ENCODE measurements at regions not wholly inside any gene's neighbourhood (a gene's known extent, or its start where the extent isn't known, plus 50 kb on each side); places are given as distances from the start of the nearest gene placed in this dataset.

DNA sequence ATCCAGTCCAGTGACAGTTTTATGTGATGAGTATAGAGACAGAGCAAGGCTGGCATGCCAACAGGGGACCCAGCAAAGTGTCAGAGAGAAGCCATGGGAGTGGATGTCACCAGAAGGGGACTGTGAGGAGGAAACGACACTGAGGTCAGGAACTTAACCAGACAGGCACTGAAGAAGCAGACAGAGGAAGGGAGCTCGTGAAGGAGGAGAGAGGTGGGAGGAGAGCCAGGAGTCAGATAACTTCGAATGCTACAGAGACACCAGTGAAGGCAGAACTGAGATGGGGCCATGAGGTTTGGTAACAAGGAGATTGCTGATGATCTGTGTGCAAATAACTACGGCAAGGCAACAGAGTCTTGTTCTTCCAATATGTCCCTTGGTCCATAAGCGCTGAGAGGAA lies 211.1 kb upstream of the FOXA2 start:
- Histone ChIP-seq H2AFZ (ENCODE audit: low read length) (peak overlapping the region; percentile 22), H3K79me2 (ENCODE audit: control insufficient read depth, insufficient read depth, low read length) (no peaks in the 10 kb centered on the region), H3K27me3 (ENCODE audit: control insufficient read depth, insufficient read depth, low read length) (no peaks in the 10 kb centered on the region), H3K9me3 (ENCODE audit: control insufficient read depth, insufficient read depth, low read depth, low read length) (no peaks in the 10 kb centered on the region), H3K4me3 (replicated peaks in 1 of 4; ENCODE audit: control extremely low read depth in 1 of 4, insufficient read depth in 1 of 4, low read depth in 3 of 4, low read length in 4 of 4) (no peak overlapping the region), H3K36me3 (ENCODE audit: control insufficient read depth, insufficient read depth, low read length) (no peaks in the 10 kb centered on the region), H3K4me2 (ENCODE audit: extremely low read depth, insufficient read depth, low read length) (peak overlapping the region; percentile 1), H3K27ac (ENCODE audit: insufficient read depth, low read length) (peak overlapping the region; percentile 65), H3K4me1 (ENCODE audit: control insufficient read depth, extremely low read depth, insufficient read depth, low read length) (peaks cover 14% of the 10 kb centered on the region), H4K20me1 (ENCODE audit: control insufficient read depth, extremely low read depth, insufficient read depth, low read length) (no peaks in the 10 kb centered on the region), H3K9ac (ENCODE audit: insufficient read depth, low read length) (no peak overlapping the region)
- TF ChIP-seq, protein P1, sequence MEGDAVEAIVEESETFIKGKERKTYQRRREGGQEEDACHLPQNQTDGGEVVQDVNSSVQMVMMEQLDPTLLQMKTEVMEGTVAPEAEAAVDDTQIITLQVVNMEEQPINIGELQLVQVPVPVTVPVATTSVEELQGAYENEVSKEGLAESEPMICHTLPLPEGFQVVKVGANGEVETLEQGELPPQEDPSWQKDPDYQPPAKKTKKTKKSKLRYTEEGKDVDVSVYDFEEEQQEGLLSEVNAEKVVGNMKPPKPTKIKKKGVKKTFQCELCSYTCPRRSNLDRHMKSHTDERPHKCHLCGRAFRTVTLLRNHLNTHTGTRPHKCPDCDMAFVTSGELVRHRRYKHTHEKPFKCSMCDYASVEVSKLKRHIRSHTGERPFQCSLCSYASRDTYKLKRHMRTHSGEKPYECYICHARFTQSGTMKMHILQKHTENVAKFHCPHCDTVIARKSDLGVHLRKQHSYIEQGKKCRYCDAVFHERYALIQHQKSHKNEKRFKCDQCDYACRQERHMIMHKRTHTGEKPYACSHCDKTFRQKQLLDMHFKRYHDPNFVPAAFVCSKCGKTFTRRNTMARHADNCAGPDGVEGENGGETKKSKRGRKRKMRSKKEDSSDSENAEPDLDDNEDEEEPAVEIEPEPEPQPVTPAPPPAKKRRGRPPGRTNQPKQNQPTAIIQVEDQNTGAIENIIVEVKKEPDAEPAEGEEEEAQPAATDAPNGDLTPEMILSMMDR (conservative IDR thresholded peaks at IDR 0.05 in 1 of 2, IDR thresholded peaks at IDR 0.05 in 1 of 2; ENCODE audit: low read depth in 1 of 2, low read length in 2 of 2), result no peak
- no peak for TF ChIP-seq EZH2 (IDR thresholded peaks at IDR 0.05; ENCODE audit: low read length, missing control alignments)
- no peak for DNase-seq (ENCODE audit: low read depth in 2 of 2)

DNA sequence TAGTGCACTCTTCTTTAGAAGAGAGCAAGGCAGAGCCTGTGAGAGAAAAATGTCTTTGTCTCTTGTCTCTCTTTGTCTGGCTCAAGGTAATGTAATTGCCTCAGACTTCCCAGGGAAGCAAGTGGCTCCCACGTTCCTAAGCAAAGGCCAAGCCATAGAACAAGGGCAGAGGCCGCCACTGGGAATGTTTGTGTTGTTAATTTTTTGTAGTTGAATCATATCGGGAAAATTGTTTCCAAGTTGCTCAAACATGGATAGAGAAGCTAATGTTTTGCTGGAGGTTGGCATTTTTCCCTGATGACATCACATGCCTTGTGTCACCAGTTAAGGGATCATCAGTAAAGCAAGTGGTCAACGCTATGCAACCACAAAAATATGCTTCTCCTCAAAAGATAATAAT lies 211.5 kb upstream of the FOXA2 start:
- Histone ChIP-seq H3K4me1 (ENCODE audit: control insufficient read depth, extremely low read depth, insufficient read depth, low read length) (peaks cover 14% of the 10 kb centered on the region), H3K27ac (ENCODE audit: insufficient read depth, low read length) (peak overlapping the region; percentile 66)

DNA sequence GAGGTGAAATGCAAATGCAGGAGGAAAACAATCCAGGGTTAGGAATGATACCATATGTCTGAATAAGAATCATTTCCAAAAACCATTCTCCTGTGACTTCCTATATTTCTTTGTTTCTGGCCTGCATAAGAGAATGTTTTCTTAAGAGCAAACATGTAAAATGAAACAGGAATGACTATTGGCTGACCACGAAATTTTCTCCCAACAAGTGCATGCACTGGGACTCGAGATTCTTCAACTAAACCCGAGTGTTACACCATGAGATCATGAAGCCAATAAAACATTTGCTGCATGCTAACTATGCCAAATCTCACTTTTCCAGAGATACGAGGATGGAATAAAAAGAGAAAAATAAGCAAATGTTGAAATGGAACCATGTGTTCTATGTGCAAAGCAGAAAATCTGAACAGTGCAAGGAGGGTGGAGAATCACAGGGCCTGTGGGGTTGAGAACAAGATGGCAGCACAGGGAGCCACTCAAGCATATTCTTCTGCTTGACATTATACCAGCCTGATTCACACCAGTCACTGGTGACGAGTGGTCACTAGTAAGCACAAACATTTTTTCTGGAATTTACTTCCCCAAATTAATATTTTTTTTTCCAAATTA lies 212.2 kb upstream of the FOXA2 start:
- Histone ChIP-seq H2AFZ (ENCODE audit: low read length) (no peak overlapping the region), H3K9ac (ENCODE audit: insufficient read depth, low read length) (no peak overlapping the region), H4K20me1 (ENCODE audit: control insufficient read depth, extremely low read depth, insufficient read depth, low read length) (no peaks in the 10 kb centered on the region), H3K4me2 (ENCODE audit: extremely low read depth, insufficient read depth, low read length) (peak overlapping the region; percentile 48), H3K36me3 (ENCODE audit: control insufficient read depth, insufficient read depth, low read length) (no peaks in the 10 kb centered on the region), H3K27ac (ENCODE audit: insufficient read depth, low read length) (peak overlapping the region; percentile 66), H3K4me1 (ENCODE audit: control insufficient read depth, extremely low read depth, insufficient read depth, low read length) (peaks cover 17% of the 10 kb centered on the region), H3K4me3 (replicated peaks in 1 of 4; ENCODE audit: control extremely low read depth in 1 of 4, insufficient read depth in 1 of 4, low read depth in 3 of 4, low read length in 4 of 4) (no peak overlapping the region), H3K27me3 (ENCODE audit: control insufficient read depth, insufficient read depth, low read length) (no peaks in the 10 kb centered on the region), H3K9me3 (ENCODE audit: control insufficient read depth, insufficient read depth, low read depth, low read length) (no peaks in the 10 kb centered on the region), H3K79me2 (ENCODE audit: control insufficient read depth, insufficient read depth, low read length) (no peaks in the 10 kb centered on the region)
- DNase-seq (ENCODE audit: low read depth in 2 of 2), result peak; percentile 64 to 70
- TF ChIP-seq, protein P1 (conservative IDR thresholded peaks at IDR 0.05 in 1 of 2, IDR thresholded peaks at IDR 0.05 in 1 of 2; ENCODE audit: low read depth in 1 of 2, low read length in 2 of 2), result no peak
- TF ChIP-seq EZH2 (IDR thresholded peaks at IDR 0.05; ENCODE audit: low read length, missing control alignments), result no peak

More for the DNA sequence above, 211.5 kb upstream of the FOXA2 start:
- DNase-seq (ENCODE audit: low read depth in 2 of 2), result peak; percentile 93 to 98
- Histone ChIP-seq H3K4me3 (replicated peaks in 1 of 4; ENCODE audit: control extremely low read depth in 1 of 4, insufficient read depth in 1 of 4, low read depth in 3 of 4, low read length in 4 of 4) (no peak overlapping the region), H3K9me3 (ENCODE audit: control insufficient read depth, insufficient read depth, low read depth, low read length) (no peaks in the 10 kb centered on the region), H2AFZ (ENCODE audit: low read length) (no peak overlapping the region), H3K4me2 (ENCODE audit: extremely low read depth, insufficient read depth, low read length) (peak overlapping the region; percentile 1), H3K9ac (ENCODE audit: insufficient read depth, low read length) (no peak overlapping the region), H3K27me3 (ENCODE audit: control insufficient read depth, insufficient read depth, low read length) (no peaks in the 10 kb centered on the region), H3K36me3 (ENCODE audit: control insufficient read depth, insufficient read depth, low read length) (no peaks in the 10 kb centered on the region), H3K79me2 (ENCODE audit: control insufficient read depth, insufficient read depth, low read length) (no peaks in the 10 kb centered on the region), H4K20me1 (ENCODE audit: control insufficient read depth, extremely low read depth, insufficient read depth, low read length) (no peaks in the 10 kb centered on the region)
- TF ChIP-seq, protein P1 (conservative IDR thresholded peaks at IDR 0.05 in 1 of 2, IDR thresholded peaks at IDR 0.05 in 1 of 2; ENCODE audit: low read depth in 1 of 2, low read length in 2 of 2), result no peak
- TF ChIP-seq EZH2 (IDR thresholded peaks at IDR 0.05; ENCODE audit: low read length, missing control alignments), result no peak
